ENCODE measurements at regions not wholly inside any gene's neighbourhood (a gene's known extent, or its start where the extent isn't known, plus 50 kb on each side); places are given as distances from the start of the nearest gene placed in this dataset.
"Not testable (repeated sequence)": the region's sequence is repeated elsewhere in the genome, so short reads cannot be mapped to it uniquely, and the experiment has no call there.

GRCh38 chr13:50274181-50274580, 258.9 kb downstream of the KCNRG start:
- no peak for DNase-seq (ENCODE audit: low spot score)

GRCh38 chr13:50275392-50276063, 260.3 kb downstream of the KCNRG start:
- DNase-seq (ENCODE audit: low spot score), result no peak

GRCh38 chr13:50276550-50276949, 261.3 kb downstream of the KCNRG start:
- no peak for DNase-seq (ENCODE audit: low spot score)

GRCh38 chr13:50277127-50277526, 261.9 kb downstream of the KCNRG start:
- no peak for DNase-seq (ENCODE audit: low spot score)

GRCh38 chr13:50277906-50278305, 262.7 kb downstream of the KCNRG start:
- no peak for DNase-seq (ENCODE audit: low spot score)

GRCh38 chr13:50280441-50280937, 265.2 kb downstream of the KCNRG start:
- no peak for DNase-seq (ENCODE audit: low spot score)

GRCh38 chr13:50282016-50282415, 266.8 kb downstream of the KCNRG start:
- DNase-seq (ENCODE audit: low spot score), result no peak

GRCh38 chr13:50283017-50283416, 267.8 kb downstream of the KCNRG start:
- DNase-seq (ENCODE audit: low spot score), result no peak

GRCh38 chr13:50284540-50284939, 269.3 kb downstream of the KCNRG start:
- DNase-seq (ENCODE audit: low spot score), result no peak

- DNase-seq (ENCODE audit: low spot score), result no peak
Measured at GRCh38 chr13:50285283-50285682, 270.0 kb downstream of the KCNRG start.

- no peak for DNase-seq (ENCODE audit: low spot score)
Measured at GRCh38 chr13:50286324-50286723, 271.1 kb downstream of the KCNRG start.

- DNase-seq (ENCODE audit: low spot score), result no peak
Measured at GRCh38 chr13:50290186-50290585, 274.9 kb downstream of the KCNRG start.

GRCh38 chr13:50291611-50292010, 276.4 kb downstream of the KCNRG start:
- no peak for DNase-seq (ENCODE audit: low spot score)

GRCh38 chr13:50292081-50292480, 276.8 kb downstream of the KCNRG start:
- no peak for DNase-seq (ENCODE audit: low spot score)

- DNase-seq (ENCODE audit: low spot score), result not testable (repeated sequence)
Measured at GRCh38 chr13:50294425-50294824, 279.2 kb downstream of the KCNRG start.

GRCh38 chr13:50299546-50300249, 284.5 kb downstream of the KCNRG start:
- no peak for DNase-seq (ENCODE audit: low spot score)

GRCh38 chr13:50303963-50304721, 288.9 kb downstream of the KCNRG start:
- DNase-seq (ENCODE audit: low spot score), result no peak

- DNase-seq (ENCODE audit: low spot score), result no peak
Measured at GRCh38 chr13:50306156-50306555, 290.9 kb downstream of the KCNRG start.

- DNase-seq (ENCODE audit: low spot score), result no peak
Measured at GRCh38 chr13:50309318-50309717, 294.1 kb downstream of the KCNRG start.

GRCh38 chr13:50309882-50310594, 294.8 kb downstream of the KCNRG start:
- DNase-seq (ENCODE audit: low spot score), result no peak

GRCh38 chr13:50310734-50311133, 295.5 kb downstream of the KCNRG start:
- DNase-seq (ENCODE audit: low spot score), result no peak

- DNase-seq (ENCODE audit: low spot score), result no peak
Measured at GRCh38 chr13:50318887-50319286, 303.6 kb downstream of the KCNRG start.

Data from germinal center (tissue), 1 donor.